ENCODE measurements at regions not wholly inside any gene's neighbourhood (a gene's known extent, or its start where the extent isn't known, plus 50 kb on each side); places are given as distances from the start of the nearest gene placed in this dataset.

DNA sequence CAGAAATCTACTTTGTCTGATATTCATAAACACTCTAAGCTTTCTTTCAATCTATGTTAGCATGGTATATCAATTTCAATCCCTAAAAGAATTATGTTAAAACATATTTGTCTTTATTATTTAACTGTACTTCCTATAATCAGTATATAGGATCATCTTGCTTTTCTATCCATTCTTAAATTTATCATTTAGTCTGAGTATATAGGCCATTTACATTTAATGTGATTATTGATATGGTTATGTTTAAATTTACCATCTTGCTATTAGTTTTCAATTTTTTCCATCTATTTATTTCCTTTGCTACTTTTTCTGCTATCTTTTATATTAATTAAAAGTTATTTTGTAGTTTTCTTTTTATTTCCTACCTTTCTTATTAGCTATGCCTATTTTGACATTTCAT is 174.8 kb upstream of the MBNL1 start:
- Histone ChIP-seq H3K27me3 (no peaks in the 10 kb centered on the region), H3K27ac (no peak overlapping the region), H3K9me3 (no peaks in the 10 kb centered on the region), H3K4me1 (peaks cover 0 to 19% (median 10%) of the 10 kb centered on the region in 3 donors), H3K36me3 (no peaks in the 10 kb centered on the region), H3K4me3 (no peak overlapping the region)
- ATAC-seq: no peak
- no peak for TF ChIP-seq EP300 (IDR thresholded peaks at IDR 0.05)
- TF ChIP-seq POLR2A (IDR thresholded peaks at IDR 0.05): no peak
- TF ChIP-seq, protein P1, sequence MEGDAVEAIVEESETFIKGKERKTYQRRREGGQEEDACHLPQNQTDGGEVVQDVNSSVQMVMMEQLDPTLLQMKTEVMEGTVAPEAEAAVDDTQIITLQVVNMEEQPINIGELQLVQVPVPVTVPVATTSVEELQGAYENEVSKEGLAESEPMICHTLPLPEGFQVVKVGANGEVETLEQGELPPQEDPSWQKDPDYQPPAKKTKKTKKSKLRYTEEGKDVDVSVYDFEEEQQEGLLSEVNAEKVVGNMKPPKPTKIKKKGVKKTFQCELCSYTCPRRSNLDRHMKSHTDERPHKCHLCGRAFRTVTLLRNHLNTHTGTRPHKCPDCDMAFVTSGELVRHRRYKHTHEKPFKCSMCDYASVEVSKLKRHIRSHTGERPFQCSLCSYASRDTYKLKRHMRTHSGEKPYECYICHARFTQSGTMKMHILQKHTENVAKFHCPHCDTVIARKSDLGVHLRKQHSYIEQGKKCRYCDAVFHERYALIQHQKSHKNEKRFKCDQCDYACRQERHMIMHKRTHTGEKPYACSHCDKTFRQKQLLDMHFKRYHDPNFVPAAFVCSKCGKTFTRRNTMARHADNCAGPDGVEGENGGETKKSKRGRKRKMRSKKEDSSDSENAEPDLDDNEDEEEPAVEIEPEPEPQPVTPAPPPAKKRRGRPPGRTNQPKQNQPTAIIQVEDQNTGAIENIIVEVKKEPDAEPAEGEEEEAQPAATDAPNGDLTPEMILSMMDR (IDR thresholded peaks at IDR 0.05): no peak
- TF ChIP-seq POLR2AphosphoS5 (IDR thresholded peaks at IDR 0.05): no peak

DNA sequence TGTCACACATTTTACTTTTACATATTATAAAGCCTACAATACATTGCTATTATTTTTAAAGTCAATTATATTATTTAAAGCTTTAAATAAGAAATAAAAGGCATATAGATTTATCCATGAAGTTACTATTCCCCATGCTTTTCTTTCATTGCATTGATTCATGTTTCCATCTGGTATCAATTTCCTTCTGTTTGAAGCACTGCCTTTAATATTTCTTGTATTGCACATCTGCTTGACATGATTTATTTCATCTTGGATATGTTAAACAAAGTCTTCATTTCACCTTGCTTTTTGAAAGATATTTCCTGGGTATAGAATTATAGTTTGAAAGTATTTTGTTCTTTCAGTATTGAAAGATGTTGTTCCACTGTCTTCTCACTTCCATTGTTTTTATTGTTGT is 174.3 kb upstream of the MBNL1 start:
- ATAC-seq: no peak
- Histone ChIP-seq H3K4me3 (no peak overlapping the region), H3K27ac (peak overlapping the region in 1 of 4 donors; percentile 70), H3K27me3 (no peaks in the 10 kb centered on the region), H3K36me3 (no peaks in the 10 kb centered on the region), H3K4me1 (peaks cover 0 to 19% (median 10%) of the 10 kb centered on the region in 3 donors), H3K9me3 (no peaks in the 10 kb centered on the region)
- no peak for TF ChIP-seq POLR2AphosphoS5 (IDR thresholded peaks at IDR 0.05)
- TF ChIP-seq EP300 (IDR thresholded peaks at IDR 0.05): no peak
- TF ChIP-seq, protein P1 (IDR thresholded peaks at IDR 0.05): no peak
- TF ChIP-seq POLR2A (IDR thresholded peaks at IDR 0.05): no peak

DNA sequence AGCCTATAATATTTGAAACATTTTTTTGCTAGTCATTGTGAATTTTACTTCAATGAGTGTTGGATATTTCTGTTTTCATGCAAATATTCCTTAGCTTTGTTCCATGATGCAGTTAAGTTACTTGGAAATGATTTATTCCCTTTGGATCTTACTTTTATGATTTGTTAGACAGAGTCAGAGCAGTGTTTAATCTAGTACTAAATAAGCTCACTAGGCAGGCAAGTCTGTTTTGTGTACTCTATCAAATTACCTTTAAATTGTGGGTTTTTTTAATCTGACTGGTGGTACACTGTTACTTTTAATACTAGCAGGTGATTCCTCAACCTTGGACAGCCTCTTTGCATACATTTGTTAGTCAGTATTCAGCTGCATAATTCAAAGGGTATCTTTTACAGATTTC is 173.3 kb upstream of the MBNL1 start:
- no peak for ATAC-seq
- no peak for TF ChIP-seq POLR2AphosphoS5 (IDR thresholded peaks at IDR 0.05)
- TF ChIP-seq EP300 (IDR thresholded peaks at IDR 0.05): no peak
- no peak for TF ChIP-seq POLR2A (IDR thresholded peaks at IDR 0.05)
- TF ChIP-seq, protein P1 (IDR thresholded peaks at IDR 0.05): no peak
- Histone ChIP-seq H3K36me3 (no peaks in the 10 kb centered on the region), H3K4me3 (no peak overlapping the region), H3K27me3 (no peaks in the 10 kb centered on the region), H3K4me1 (peaks cover 0 to 20% (median 10%) of the 10 kb centered on the region in 3 donors), H3K27ac (peak overlapping the region; percentile 35 to 78 (median 72)), H3K9me3 (no peaks in the 10 kb centered on the region)

DNA sequence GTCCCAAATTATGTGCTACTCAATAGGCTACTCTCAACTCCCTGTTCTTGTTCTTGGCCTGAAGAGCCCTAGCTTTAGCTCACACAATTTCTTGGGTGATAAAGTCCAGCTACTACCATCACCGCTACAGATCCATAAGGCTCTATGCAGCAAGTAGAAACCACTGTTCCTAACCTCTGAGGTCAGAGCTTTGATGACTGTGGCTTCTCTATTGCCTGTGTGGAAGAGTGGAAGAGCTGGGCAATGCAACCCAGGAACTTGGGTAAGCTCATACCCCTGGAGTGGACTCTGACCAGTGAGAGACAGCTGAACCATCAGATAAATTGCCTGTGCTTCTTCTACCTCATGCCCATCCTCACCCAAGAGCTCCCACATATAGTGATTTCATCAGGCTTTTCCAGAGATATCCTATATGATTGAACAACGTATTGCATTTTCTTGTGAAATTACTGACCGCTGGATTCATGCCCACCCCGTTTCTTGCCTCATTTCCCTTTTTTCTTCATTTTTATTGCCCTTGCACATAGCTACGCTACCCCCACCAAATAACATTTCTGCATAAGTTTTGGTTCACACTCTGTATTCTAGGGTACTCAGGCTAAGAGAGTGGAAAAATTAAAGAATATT is 172.3 kb upstream of the MBNL1 start:
- peak overlapping the region; percentile 35 to 78 (median 72) for H3K27ac ChIP-seq

DNA sequence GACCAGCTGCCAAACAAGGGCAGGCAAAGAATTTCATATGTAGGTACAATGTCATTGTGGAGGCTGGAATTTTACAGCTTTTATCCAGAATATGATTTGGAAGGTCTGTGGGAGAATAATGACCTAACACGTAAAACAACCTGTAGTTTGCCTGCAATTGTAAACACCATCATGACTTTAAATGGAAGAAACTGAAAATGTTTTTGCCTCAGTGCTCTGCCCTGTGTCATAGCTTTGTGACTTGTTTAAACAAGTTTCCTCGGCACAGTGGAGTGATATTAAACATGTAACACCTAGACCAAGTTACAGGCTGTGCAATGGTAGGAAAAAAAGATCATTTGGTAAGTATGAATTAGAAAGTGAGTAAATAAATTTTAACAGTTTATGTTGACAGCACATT is 171.6 kb upstream of the MBNL1 start:
- no peaks in the 10 kb centered on the region for H3K9me3 ChIP-seq
- ATAC-seq: no peak
- no peak overlapping the region for H3K4me3 ChIP-seq
- H3K27me3 ChIP-seq: no peaks in the 10 kb centered on the region
- H3K4me1 ChIP-seq: peaks cover 0 to 23% (median 10%) of the 10 kb centered on the region in 3 donors
- TF ChIP-seq EP300 (IDR thresholded peaks at IDR 0.05) (peak; percentile 60), POLR2AphosphoS5 (IDR thresholded peaks at IDR 0.05) (no peak), POLR2A (IDR thresholded peaks at IDR 0.05) (no peak)
- TF ChIP-seq, protein P1 (IDR thresholded peaks at IDR 0.05): no peak
- 26 to 33% methylated on average over 2 of the region's 2 CpGs for WGBS, 2 donors (ENCODE audit: low coverage in 1 of 2)
- H3K36me3 ChIP-seq: no peaks in the 10 kb centered on the region
- H3K27ac ChIP-seq: peak overlapping the region; percentile 15 to 78 (median 72)

More for the DNA sequence above, 172.3 kb upstream of the MBNL1 start:
- TF ChIP-seq, protein P1 (IDR thresholded peaks at IDR 0.05): no peak
- no peak for TF ChIP-seq POLR2AphosphoS5 (IDR thresholded peaks at IDR 0.05)
- no peak for TF ChIP-seq EP300 (IDR thresholded peaks at IDR 0.05)
- TF ChIP-seq POLR2A (IDR thresholded peaks at IDR 0.05): no peak
- no peaks in the 10 kb centered on the region for H3K9me3 ChIP-seq
- H3K36me3 ChIP-seq: no peaks in the 10 kb centered on the region
- H3K4me1 ChIP-seq: peaks cover 0 to 23% (median 10%) of the 10 kb centered on the region in 3 donors
- no peak for ATAC-seq
- H3K27me3 ChIP-seq: no peaks in the 10 kb centered on the region
- 89% methylated on average over 5 of the region's 5 CpGs; no CpG with 5 or more reads in 1 of the 2 donors for WGBS, 2 donors (ENCODE audit: low coverage in 1 of 2)
- H3K4me3 ChIP-seq: no peak overlapping the region

All from gastroesophageal sphincter (tissue), 4 donors.